HepG2 (cell line): ENCODE measurements at regions not wholly inside any gene's neighbourhood (a gene's known extent, or its start where the extent isn't known, plus 50 kb on each side); places are given as distances from the start of the nearest gene placed in this dataset.

Source experiments
- ATAC-seq: fragments of 200-7000 bp; cut with Tn5 transposase; 3 replicates; pipeline ENCODE4 v1.9.1; 2020; ENCODE audit warnings: mild to moderate bottlenecking, moderate library complexity
- BruUV-seq: library from RNA; stranded (reverse); fragments of 400-500 nt; replicated peaks from 2 replicates; lab custom pipeline; 2021; lab: Mats Ljungman, UMichigan
- CTCF ChIA-PET: fragments of 300-600 bp; formaldehyde crosslinking; extraction: SDS; loops from one replicate; lab custom pipeline; 2021; ENCODE audit warnings: low total read pairs, inconsistent platforms, low intra/inter-chr PET ratio; lab: Yijun Ruan, JAX
- POLR2A ChIA-PET: fragments of 350-600 bp; sonication (Branson Sonifier 250); formaldehyde crosslinking; loops from one replicate; lab custom pipeline; 2020; ENCODE audit warnings: antibody characterized with exemption, inconsistent platforms; lab: Yijun Ruan, JAX
- DNase-seq: peaks from one replicate; pipeline ENCODE4 v3.0.0-alpha.2; 2015; ENCODE audit warnings: low spot score
- FAIRE-seq: peaks from 3 replicates; lab custom pipeline; 2011; peaks lifted over from hg19 to GRCh38; lab: Jason Lieb, UNC
- H2AFZ ChIP-seq: one replicate; pipeline ENCODE4 v1.6.1; 2011; ENCODE audit warnings: low read length, inconsistent platforms
- H3K27ac ChIP-seq: fragments of 300-600 bp; 3 replicates; pipeline ENCODE4 v1.8.0; 2011; ENCODE audit warnings: mixed run types, mild to moderate bottlenecking, mixed read lengths, low read length, inconsistent platforms; ENCODE audit not compliant: insufficient read depth; ENCODE audit errors: extremely low read length
- H3K27me3 ChIP-seq, 2 experiments: fragments of 200-600 bp in 1 of 2; 2 replicates in 1 of 2; 3 replicates in 1 of 2; pipeline versions ENCODE4 v1.6.0 to v1.8.0; 2011; ENCODE audit warnings: low read length in 2 of 2, mild to moderate bottlenecking in 2 of 2, moderate library complexity in 2 of 2, inconsistent platforms in 1 of 2; ENCODE audit not compliant: insufficient read depth in 2 of 2, control insufficient read depth in 1 of 2
- H3K36me3 ChIP-seq, 2 experiments: fragments of 200-600 bp in 1 of 2; replicated peaks in 1 of 2; 2 replicates in 1 of 2; 3 replicates in 1 of 2; pipeline versions ENCODE4 v1.5.1 to v1.8.0; 2011; ENCODE audit warnings: low read length in 2 of 2, inconsistent platforms in 1 of 2; ENCODE audit not compliant: insufficient read depth in 2 of 2, control insufficient read depth in 1 of 2
- H3K4me1 ChIP-seq: 2 replicates; pipeline ENCODE4 v1.5.1; 2012; ENCODE audit warnings: low read length, inconsistent platforms; ENCODE audit not compliant: insufficient read depth
- H3K4me2 ChIP-seq: 2 replicates; pipeline ENCODE4 v1.6.0; 2011; ENCODE audit warnings: low read depth, low read length, inconsistent platforms
- H3K4me3 ChIP-seq, 3 experiments: fragments of 200-600 bp in 1 of 3; sonication (generic), shearing (Covaris generic) in 1 of 3; replicated peaks in 1 of 3; 2 replicates each; pipeline ENCODE4 v1.5.1; 2011 to 2016; ENCODE audit warnings: low read length in 3 of 3, inconsistent platforms in 2 of 3, low read depth in 2 of 3, mild to moderate bottlenecking in 2 of 3, control low read depth in 1 of 3, mixed read lengths in 1 of 3; ENCODE audit not compliant: insufficient read depth in 1 of 3
- H3K79me2 ChIP-seq: one replicate; pipeline ENCODE4 v1.6.1; 2011; ENCODE audit warnings: low read length, inconsistent platforms; ENCODE audit not compliant: insufficient read depth
- H3K9ac ChIP-seq: 2 replicates; pipeline ENCODE4 v1.6.0; 2011; ENCODE audit warnings: mild to moderate bottlenecking, low read depth, low read length, inconsistent platforms; ENCODE audit not compliant: insufficient read depth
- H3K9me3 ChIP-seq: 2 replicates; pipeline ENCODE4 v1.5.1; 2012; ENCODE audit warnings: mild to moderate bottlenecking, low read length
- H4K20me1 ChIP-seq: 2 replicates; pipeline ENCODE4 v1.6.0; 2011; ENCODE audit warnings: inconsistent platforms, mild to moderate bottlenecking, low read length, moderate library complexity; ENCODE audit not compliant: insufficient read depth
- BORCS8-MEF2B ChIP-seq: sonication (generic); formaldehyde crosslinking; IDR thresholded peaks from 2 replicates; pipeline ENCODE4 v1.8.0; 2022; ENCODE audit warnings: mild to moderate bottlenecking, missing genetic modification reagents
- BRD4 ChIP-seq: sonication (generic); formaldehyde crosslinking; IDR thresholded peaks from 2 replicates; pipeline ENCODE4 v1.4.0; 2020; ENCODE audit warnings: missing genetic modification reagents
- DPF2 ChIP-seq: sonication (generic); formaldehyde crosslinking; IDR thresholded peaks from 2 replicates; pipeline ENCODE4 v1.4.0; 2020; ENCODE audit warnings: mild to moderate bottlenecking, low read depth, missing genetic modification reagents, borderline replicate concordance
- EHMT2 ChIP-seq: fragments of 200-600 bp; sonication (generic); IDR thresholded peaks from 2 replicates; pipeline ENCODE4 v1.7.0; 2017; ENCODE audit warnings: antibody characterized with exemption, low read depth, low read length, borderline replicate concordance
- EP300 ChIP-seq, 3 experiments: sonication (generic) in 1 of 3; formaldehyde crosslinking in 1 of 3; IDR thresholded peaks; 2 replicates each; pipeline versions ENCODE4 v1.5.1 to v1.6.1; 2011 to 2020; ENCODE audit warnings: low read depth in 2 of 3, low read length in 2 of 3, borderline replicate concordance in 1 of 3, improper control_type of control experiment in 1 of 3, mild to moderate bottlenecking in 1 of 3, missing genetic modification reagents in 1 of 3, moderate library complexity in 1 of 3
- HMGA1 ChIP-seq: sonication (generic); formaldehyde crosslinking; conservative IDR thresholded peaks from 2 replicates; pipeline ENCODE4 v1.4.0; 2020; ENCODE audit warnings: missing genetic modification reagents
- HOXA9 ChIP-seq: sonication (generic); formaldehyde crosslinking; IDR thresholded peaks from 2 replicates; pipeline ENCODE4 v1.8.1; 2022; ENCODE audit warnings: missing genetic modification reagents, mild to moderate bottlenecking, moderate library complexity, borderline replicate concordance
- MED1 ChIP-seq: sonication (generic); formaldehyde crosslinking; IDR thresholded peaks from 2 replicates; pipeline ENCODE4 v1.4.0; 2020; ENCODE audit warnings: missing genetic modification reagents
- NCOA1 ChIP-seq: sonication (generic); formaldehyde crosslinking; IDR thresholded peaks from 2 replicates; pipeline ENCODE4 v1.9.0; 2021; ENCODE audit warnings: missing genetic modification reagents
- YEATS2 ChIP-seq: sonication (generic); formaldehyde crosslinking; IDR thresholded peaks from 2 replicates; pipeline ENCODE4 v1.4.0; 2020; ENCODE audit warnings: missing genetic modification reagents, borderline replicate concordance
- ZNF329 ChIP-seq: sonication (generic); formaldehyde crosslinking; IDR thresholded peaks from 2 replicates; pipeline ENCODE4 v1.9.0; 2021; ENCODE audit warnings: low read depth, mild to moderate bottlenecking, missing genetic modification reagents
- ZNF670 ChIP-seq: sonication (generic); formaldehyde crosslinking; IDR thresholded peaks from 2 replicates; pipeline ENCODE4 v1.8.0; 2022; ENCODE audit warnings: mild to moderate bottlenecking, missing genetic modification reagents, borderline replicate concordance
- ZNF775 ChIP-seq: sonication (generic); formaldehyde crosslinking; IDR thresholded peaks from 2 replicates; pipeline ENCODE4 v1.4.0; 2020; ENCODE audit warnings: missing genetic modification reagents, mild to moderate bottlenecking, moderate library complexity, borderline replicate concordance
- ZNF777 ChIP-seq: sonication (generic); formaldehyde crosslinking; IDR thresholded peaks from 2 replicates; pipeline ENCODE4 v1.4.0; 2020; ENCODE audit warnings: missing genetic modification reagents
- ZNF841 ChIP-seq: sonication (generic); formaldehyde crosslinking; IDR thresholded peaks from 2 replicates; pipeline ENCODE4 v1.8.1; 2023; ENCODE audit warnings: missing genetic modification reagents, borderline replicate concordance
- ZNF883 ChIP-seq: sonication (generic); formaldehyde crosslinking; IDR thresholded peaks from 2 replicates; pipeline ENCODE4 v1.5.1; 2020; ENCODE audit warnings: mild to moderate bottlenecking, missing genetic modification reagents; ENCODE audit errors: not compliant biosample characterization
- WGBS: methylation state at CpG from one replicate; pipeline ENCODE4 v1.1.6; 2017; ENCODE audit warnings: low lambda C conversion rate; 5-methylcytosine and 5-hydroxymethylcytosine counted together
- in situ Hi-C: cut with HindIII; loops from 2 replicates; pipeline ENCODE4 v1.10.0; 2017; ENCODE audit warnings: low pct_unique_long_range_greater_than_20kb; ENCODE audit not compliant: extremely low pct_ligation_motif_present
- intact Hi-C: fragments of 100-400 bp; cut with micrococcal nuclease; formaldehyde crosslinking; loops from one replicate; pipeline ENCODE4 v1.10.0; 2022; ENCODE audit not compliant: unreplicated experiment
- TF ChIP-seq, protein P1 (sequence below): sonication (generic); formaldehyde crosslinking; IDR thresholded peaks from 2 replicates; pipeline ENCODE4 v1.5.0; 2020; ENCODE audit warnings: missing genetic modification reagents
- TF ChIP-seq, protein P2 (sequence below): sonication (generic); formaldehyde crosslinking; IDR thresholded peaks from 2 replicates; pipeline ENCODE4 v1.8.1; 2023; ENCODE audit warnings: missing genetic modification reagents, mild to moderate bottlenecking, borderline replicate concordance

DNA sequence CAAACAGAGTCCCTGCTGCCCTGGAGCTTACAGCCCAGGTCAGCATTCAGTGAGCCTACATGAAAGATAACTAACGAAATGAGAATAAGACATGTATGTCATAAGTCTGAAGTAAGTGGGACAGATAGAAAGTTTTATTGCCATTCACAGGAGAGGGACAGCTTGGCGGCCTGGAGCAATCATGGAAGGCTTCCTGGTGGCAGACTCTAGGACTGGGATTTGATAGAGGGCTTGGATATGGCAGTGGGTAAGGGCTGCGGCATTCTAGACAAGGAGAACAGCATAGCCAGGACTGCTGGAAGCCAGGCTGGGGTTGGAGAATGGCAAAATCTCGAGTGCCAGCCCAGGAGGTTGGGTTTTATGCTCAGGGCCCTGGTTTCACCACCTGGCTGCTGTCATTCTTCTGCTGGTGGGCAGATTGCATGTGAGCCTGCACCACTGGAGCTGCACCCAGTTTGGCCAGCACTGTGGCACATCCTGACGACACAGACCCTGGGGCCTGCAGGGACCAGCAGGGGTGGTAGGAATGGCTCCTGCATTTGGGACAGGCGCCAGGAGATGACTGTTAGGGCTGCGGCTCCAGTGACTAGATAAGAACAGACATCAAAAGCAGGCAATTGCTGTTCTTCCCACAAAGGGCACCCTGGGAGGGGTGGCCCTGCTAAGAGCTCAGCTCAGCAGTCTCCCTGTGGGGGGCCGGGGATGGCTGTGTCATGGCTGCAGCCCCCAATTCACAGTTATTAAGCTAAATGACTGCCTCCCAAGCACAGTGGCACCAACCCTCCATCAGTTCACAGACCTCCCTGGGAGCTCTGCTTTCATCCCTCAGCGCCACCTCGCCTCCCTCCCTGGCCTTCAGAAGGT lies 161.1 kb downstream of the RPS24 start (continued):
- TF ChIP-seq, protein P1, sequence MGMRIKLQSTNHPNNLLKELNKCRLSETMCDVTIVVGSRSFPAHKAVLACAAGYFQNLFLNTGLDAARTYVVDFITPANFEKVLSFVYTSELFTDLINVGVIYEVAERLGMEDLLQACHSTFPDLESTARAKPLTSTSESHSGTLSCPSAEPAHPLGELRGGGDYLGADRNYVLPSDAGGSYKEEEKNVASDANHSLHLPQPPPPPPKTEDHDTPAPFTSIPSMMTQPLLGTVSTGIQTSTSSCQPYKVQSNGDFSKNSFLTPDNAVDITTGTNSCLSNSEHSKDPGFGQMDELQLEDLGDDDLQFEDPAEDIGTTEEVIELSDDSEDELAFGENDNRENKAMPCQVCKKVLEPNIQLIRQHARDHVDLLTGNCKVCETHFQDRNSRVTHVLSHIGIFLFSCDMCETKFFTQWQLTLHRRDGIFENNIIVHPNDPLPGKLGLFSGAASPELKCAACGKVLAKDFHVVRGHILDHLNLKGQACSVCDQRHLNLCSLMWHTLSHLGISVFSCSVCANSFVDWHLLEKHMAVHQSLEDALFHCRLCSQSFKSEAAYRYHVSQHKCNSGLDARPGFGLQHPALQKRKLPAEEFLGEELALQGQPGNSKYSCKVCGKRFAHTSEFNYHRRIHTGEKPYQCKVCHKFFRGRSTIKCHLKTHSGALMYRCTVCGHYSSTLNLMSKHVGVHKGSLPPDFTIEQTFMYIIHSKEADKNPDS = no peak
- TF ChIP-seq YEATS2 (CRISPR knock-in tag) (no peak), HOXA9 (CRISPR knock-in tag) (no peak), EP300 (IDR thresholded peaks at IDR 0.05; ENCODE audit: low read depth in 2 of 2, low read length in 2 of 2) (no peak), EP300 (CRISPR knock-in tag; IDR thresholded peaks at IDR 0.05; ENCODE audit: borderline replicate concordance) (no peak), BRD4 (CRISPR knock-in tag) (no peak), HMGA1 (CRISPR knock-in tag) (no peak)
- TF ChIP-seq, protein P2, sequence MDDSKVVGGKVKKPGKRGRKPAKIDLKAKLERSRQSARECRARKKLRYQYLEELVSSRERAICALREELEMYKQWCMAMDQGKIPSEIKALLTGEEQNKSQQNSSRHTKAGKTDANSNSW = no peak

DNA sequence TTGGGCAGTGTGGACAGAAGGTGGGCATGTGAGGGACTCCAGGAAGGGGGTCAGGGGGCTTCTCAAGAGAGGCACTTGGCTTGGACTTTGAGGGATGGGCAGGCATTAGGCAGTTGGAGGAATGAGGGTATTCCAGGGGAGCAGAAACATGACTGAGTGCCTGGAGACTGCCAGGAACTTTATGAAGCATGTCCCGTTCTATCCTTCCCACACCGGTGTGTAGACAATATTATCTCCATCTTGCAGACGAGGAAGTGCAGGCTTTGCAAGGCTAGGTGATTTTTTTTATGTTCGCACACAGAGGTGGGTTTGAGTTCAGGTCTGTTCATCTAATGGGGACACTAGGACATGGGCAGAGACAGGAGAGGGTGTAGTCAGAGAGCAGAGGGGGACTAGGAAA lies 162.7 kb downstream of the RPS24 start:
- no peak for DNase-seq
- H3K27ac ChIP-seq = no peak overlapping the region
- in situ Hi-C loops (no loop called here), intact Hi-C loops (no loop called here)
- BruUV-seq = no TSS peak
- no peaks in the 10 kb centered on the region for H3K36me3 ChIP-seq
- H3K4me3 ChIP-seq = no peak overlapping the region
- WGBS = 11% methylated on average over 4 of the region's 4 CpGs
- ATAC-seq = no peak
- FAIRE-seq = no peak
- no peaks in the 10 kb centered on the region for H4K20me1 ChIP-seq
- no peak overlapping the region for H2AFZ ChIP-seq
- H3K4me2 ChIP-seq = no peak overlapping the region
- POLR2A ChIA-PET = no interaction called here
- CTCF ChIA-PET = no interaction called here
- H3K27me3 ChIP-seq = peaks cover 3 to 14% of the 10 kb centered on the region in 2 experiments; a peak in 3 of 5 replicates
- H3K9me3 ChIP-seq = no peaks in the 10 kb centered on the region; the same call in 1 of the 2 replicates
- H3K79me2 ChIP-seq = no peaks in the 10 kb centered on the region
- H3K4me1 ChIP-seq = no peaks in the 10 kb centered on the region
- no peak overlapping the region for H3K9ac ChIP-seq
- TF ChIP-seq ZNF841 (CRISPR knock-in tag) (no peak), MED1 (CRISPR knock-in tag) (no peak), DPF2 (CRISPR knock-in tag) (no peak), NCOA1 (CRISPR knock-in tag) (no peak), ZNF670 (CRISPR knock-in tag) (no peak), ZNF775 (CRISPR knock-in tag) (no peak), BORCS8-MEF2B (no peak), ZNF883 (no peak), ZNF329 (CRISPR knock-in tag) (no peak), ZNF777 (CRISPR knock-in tag) (no peak), EHMT2 (no peak)
